MM.1S (cell line): ENCODE measurements at regions not wholly inside any gene's neighbourhood (a gene's known extent, or its start where the extent isn't known, plus 50 kb on each side); places are given as distances from the start of the nearest gene placed in this dataset.

ENCODE experiments used
- DNase-seq: peaks from one replicate; pipeline ENCODE4 v3.0.0-alpha.2; 2015
- H2AFZ ChIP-seq: fragments of 300-600 bp; sonication (generic); 2 replicates; pipeline ENCODE4 v1.6.0; 2016; ENCODE audit warnings: antibody characterized with exemption, low read length
- H3F3A ChIP-seq: fragments of 300-600 bp; sonication (generic); 2 replicates; pipeline ENCODE4 v1.6.1; 2016; ENCODE audit warnings: mild to moderate bottlenecking, antibody characterized with exemption, low read length, moderate library complexity, mixed read lengths; ENCODE audit not compliant: insufficient read depth
- H3K27ac ChIP-seq: fragments of 300-600 bp; sonication (generic); 2 replicates; pipeline ENCODE4 v1.5.1; 2016; ENCODE audit warnings: mild to moderate bottlenecking, low read length
- H3K27me3 ChIP-seq: fragments of 300-600 bp; sonication (generic); replicated peaks from 2 replicates; pipeline ENCODE4 v1.6.0; 2016; ENCODE audit warnings: low read length; ENCODE audit not compliant: insufficient read depth
- H3K36me3 ChIP-seq: fragments of 300-600 bp; sonication (generic); replicated peaks from 2 replicates; pipeline ENCODE4 v1.6.1; 2016; ENCODE audit warnings: mild to moderate bottlenecking, low read length, mixed read lengths; ENCODE audit not compliant: insufficient read depth
- H3K4me1 ChIP-seq: fragments of 300-600 bp; sonication (generic); 2 replicates; pipeline ENCODE4 v1.6.1; 2016; ENCODE audit warnings: low read length, mixed read lengths
- H3K4me2 ChIP-seq: fragments of 300-600 bp; sonication (generic); 2 replicates; pipeline ENCODE4 v1.6.0; 2016; ENCODE audit warnings: low read depth, low read length
- H3K4me3 ChIP-seq: fragments of 300-600 bp; sonication (generic); 2 replicates; pipeline ENCODE4 v1.5.1; 2016; ENCODE audit warnings: low read length, mixed read lengths
- H3K79me2 ChIP-seq: fragments of 300-600 bp; sonication (generic); 2 replicates; pipeline ENCODE4 v1.6.1; 2016; ENCODE audit warnings: mixed run types, low read length, mixed read lengths
- H3K9ac ChIP-seq: fragments of 300-600 bp; sonication (generic); 2 replicates; pipeline ENCODE4 v1.6.1; 2016; ENCODE audit warnings: low read length, mixed read lengths
- H3K9me2 ChIP-seq: fragments of 300-600 bp; sonication (generic); replicated peaks from 2 replicates; pipeline ENCODE4 v1.6.1; 2016; ENCODE audit warnings: mild to moderate bottlenecking, low read length, mixed read lengths; ENCODE audit not compliant: insufficient read depth
- H3K9me3 ChIP-seq: fragments of 300-600 bp; sonication (generic); replicated peaks from 2 replicates; pipeline ENCODE4 v1.6.1; 2016; ENCODE audit warnings: mild to moderate bottlenecking, low read length, mixed read lengths; ENCODE audit not compliant: insufficient read depth
- H4K20me1 ChIP-seq: fragments of 300-600 bp; sonication (generic); 2 replicates; pipeline ENCODE4 v1.6.1; 2016; ENCODE audit warnings: mild to moderate bottlenecking, low read length, moderate library complexity, mixed read lengths; ENCODE audit not compliant: insufficient read depth
- CTCF ChIP-seq: fragments of 300-600 bp; sonication (generic); IDR thresholded peaks from 2 replicates; pipeline ENCODE4 v1.5.1; 2016; ENCODE audit warnings: antibody characterized with exemption, low read length, mixed read lengths
- EZH2 ChIP-seq: fragments of 300-600 bp; sonication (generic); optimal IDR thresholded peaks from 2 replicates; pipeline ENCODE3; 2017; ENCODE audit warnings: low read depth, mild to moderate bottlenecking, antibody characterized with exemption, low read length, mixed read lengths
- EZH2phosphoT487 ChIP-seq: fragments of 300-600 bp; sonication (generic); IDR thresholded peaks from 2 replicates; pipeline ENCODE4 v1.6.1; 2018; ENCODE audit warnings: antibody characterized with exemption, low read length

DNA sequence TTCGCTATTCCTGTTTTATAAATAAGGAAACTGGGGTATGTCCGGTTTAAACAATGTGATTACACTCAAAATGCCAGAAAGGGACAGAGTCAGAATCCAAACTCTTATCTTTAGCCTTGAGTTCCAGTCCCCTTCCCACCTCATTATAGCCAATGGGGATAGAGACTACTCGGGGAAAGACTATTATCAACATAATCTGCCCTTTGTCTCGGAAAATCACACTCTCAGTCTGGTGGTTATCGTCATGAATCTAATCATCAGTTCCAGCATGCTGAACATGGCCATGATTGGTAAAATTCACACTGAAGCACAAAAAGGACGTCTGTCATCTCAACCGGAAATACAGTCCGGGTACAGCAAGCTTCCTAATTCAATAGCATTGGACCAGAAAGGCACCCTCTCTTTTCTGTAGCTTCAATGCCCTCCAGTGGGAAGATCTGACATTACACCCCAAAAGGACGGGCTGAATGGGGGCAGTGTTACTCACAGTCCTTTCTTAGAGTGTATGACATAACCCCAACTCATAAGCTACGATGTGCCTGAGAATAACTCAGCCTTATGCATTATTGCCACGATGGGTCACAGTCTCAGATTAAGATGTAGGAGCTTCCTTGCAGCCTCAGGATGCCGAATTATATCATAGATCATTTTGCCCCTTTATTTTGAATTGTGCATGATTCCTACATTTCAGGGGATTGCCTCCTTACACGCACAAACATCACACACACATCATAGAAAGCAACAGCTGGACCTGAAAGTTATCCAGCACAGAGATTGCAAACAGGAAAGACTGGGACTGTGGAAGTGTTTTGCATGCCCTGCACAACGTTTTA, 390.4 kb upstream of the LMCD1 start:
- no peak overlapping the region for H3K4me2 ChIP-seq
- H3K4me1 ChIP-seq, result no peaks in the 10 kb centered on the region
- H3K4me3 ChIP-seq, result no peak overlapping the region
- no peaks in the 10 kb centered on the region for H3K79me2 ChIP-seq
- H3K9me2 ChIP-seq, result no peaks in the 10 kb centered on the region
- no peak overlapping the region for H2AFZ ChIP-seq
- no peaks in the 10 kb centered on the region for H3K36me3 ChIP-seq
- no peaks in the 10 kb centered on the region for H3F3A ChIP-seq
- no peaks in the 10 kb centered on the region for H4K20me1 ChIP-seq
- H3K9me3 ChIP-seq, result no peaks in the 10 kb centered on the region
- peak; percentile 37 for DNase-seq
- no peak overlapping the region for H3K27ac ChIP-seq
- H3K27me3 ChIP-seq, result no peaks in the 10 kb centered on the region
- H3K9ac ChIP-seq, result no peak overlapping the region
- peak; percentile 50 for TF ChIP-seq CTCF
- no peak for TF ChIP-seq EZH2phosphoT487

GRCh38 chr3:8112587-8112986, 389.0 kb upstream of the LMCD1 start:
- Histone ChIP-seq H3K9ac (no peak overlapping the region), H3K9me2 (no peaks in the 10 kb centered on the region), H3K9me3 (no peaks in the 10 kb centered on the region), H3K79me2 (no peaks in the 10 kb centered on the region), H3K27me3 (no peaks in the 10 kb centered on the region), H3K4me2 (no peak overlapping the region), H3K4me1 (no peaks in the 10 kb centered on the region), H3F3A (no peaks in the 10 kb centered on the region), H3K27ac (no peak overlapping the region), H3K4me3 (no peak overlapping the region), H3K36me3 (no peaks in the 10 kb centered on the region), H4K20me1 (no peaks in the 10 kb centered on the region), H2AFZ (no peak overlapping the region)
- DNase-seq, result no peak
- TF ChIP-seq CTCF, result no peak
- no peak for TF ChIP-seq EZH2
- no peak for TF ChIP-seq EZH2phosphoT487

- Histone ChIP-seq H3K9me3 (no peaks in the 10 kb centered on the region), H3K27ac (no peak overlapping the region), H3K27me3 (no peaks in the 10 kb centered on the region), H3K9me2 (no peaks in the 10 kb centered on the region), H3K4me3 (no peak overlapping the region), H3K79me2 (no peaks in the 10 kb centered on the region), H3K4me2 (no peak overlapping the region), H2AFZ (no peak overlapping the region), H4K20me1 (no peaks in the 10 kb centered on the region), H3K9ac (no peak overlapping the region), H3K36me3 (no peaks in the 10 kb centered on the region), H3K4me1 (no peaks in the 10 kb centered on the region), H3F3A (no peaks in the 10 kb centered on the region)
- no peak for TF ChIP-seq EZH2
- TF ChIP-seq CTCF, result no peak
- no peak for TF ChIP-seq EZH2phosphoT487
- no peak for DNase-seq
Measured at GRCh38 chr3:8113626-8114025, 388.0 kb upstream of the LMCD1 start.
